SHP77 treated with DMSO at 0.1 percent for 48 hours (cell line): ENCODE measurements at regions not wholly inside any gene's neighbourhood (a gene's known extent, or its start where the extent isn't known, plus 50 kb on each side); places are given as distances from the start of the nearest gene placed in this dataset.
"Not testable (repeated sequence)": the region's sequence is repeated elsewhere in the genome, so short reads cannot be mapped to it uniquely, and the experiment has no call there.

ENCODE experiments used
- DNase-seq: peaks from one replicate; lab custom pipeline; 2025; lab: John Stamatoyannopoulos, UW

GRCh38 chr4:160350944-160351343, 1248.1 kb downstream of the RAPGEF2 start:
- no peak for DNase-seq

- DNase-seq, result no peak
These were observed 1249.8 kb downstream of the RAPGEF2 start for GRCh38 chr4:160352637-160353036.

- DNase-seq, result no peak
These were observed 1250.7 kb downstream of the RAPGEF2 start for GRCh38 chr4:160353548-160353947.

GRCh38 chr4:160362478-160362877, 1259.6 kb downstream of the RAPGEF2 start:
- DNase-seq, result no peak

- DNase-seq, result no peak
These were observed 1261.3 kb downstream of the RAPGEF2 start for GRCh38 chr4:160364217-160364616.

GRCh38 chr4:160364665-160365064, 1261.8 kb downstream of the RAPGEF2 start:
- DNase-seq, result not testable (repeated sequence)

- not testable (repeated sequence) for DNase-seq
These were observed 1262.5 kb downstream of the RAPGEF2 start for GRCh38 chr4:160365383-160365782.

GRCh38 chr4:160370046-160370445, 1267.2 kb downstream of the RAPGEF2 start:
- no peak for DNase-seq

GRCh38 chr4:160371446-160371845, 1268.6 kb downstream of the RAPGEF2 start:
- DNase-seq, result no peak

- DNase-seq, result no peak
These were observed 1269.5 kb downstream of the RAPGEF2 start for GRCh38 chr4:160372390-160372789.

- DNase-seq, result no peak
These were observed 1271.0 kb downstream of the RAPGEF2 start for GRCh38 chr4:160373911-160374310.

GRCh38 chr4:160375772-160376452, 1273.0 kb downstream of the RAPGEF2 start:
- DNase-seq, result no peak

GRCh38 chr4:160386846-160387245, 1284.0 kb downstream of the RAPGEF2 start:
- no peak for DNase-seq

GRCh38 chr4:160399826-160400225, 1296.9 kb downstream of the RAPGEF2 start:
- DNase-seq, result no peak

GRCh38 chr4:160403081-160403480, 1300.2 kb downstream of the RAPGEF2 start:
- no peak for DNase-seq

- DNase-seq, result no peak
These were observed 1303.5 kb downstream of the RAPGEF2 start for GRCh38 chr4:160406263-160406825.

- no peak for DNase-seq
These were observed 1311.6 kb downstream of the RAPGEF2 start for GRCh38 chr4:160414496-160414895.

- DNase-seq, result no peak
These were observed 1321.1 kb downstream of the RAPGEF2 start for GRCh38 chr4:160423879-160424451.

- no peak for DNase-seq
These were observed 1323.4 kb downstream of the RAPGEF2 start for GRCh38 chr4:160426233-160426632.

- no peak for DNase-seq
These were observed 1348.0 kb downstream of the RAPGEF2 start for GRCh38 chr4:160450876-160451275.

GRCh38 chr4:160481696-160482690, 1379.1 kb downstream of the RAPGEF2 start:
- DNase-seq, result not testable (repeated sequence)

- no peak for DNase-seq
These were observed 1382.3 kb downstream of the RAPGEF2 start for GRCh38 chr4:160485071-160485687.
